Stomach (tissue), 4 donors: ENCODE measurements at regions not wholly inside any gene's neighbourhood (a gene's known extent, or its start where the extent isn't known, plus 50 kb on each side); places are given as distances from the start of the nearest gene placed in this dataset.

ENCODE experiments used
- EP300 ChIP-seq: sonication (generic); formaldehyde crosslinking; IDR thresholded peaks from one replicate; pipeline ENCODE4 v1.6.1; 2017; ENCODE audit warnings: antibody characterized with exemption
- POLR2AphosphoS5 ChIP-seq, 3 donors: sonication (generic); formaldehyde crosslinking; IDR thresholded peaks; one replicate each; pipeline ENCODE4 v1.6.1; 2016; ENCODE audit warnings: antibody characterized with exemption in 3 of 3
- TF ChIP-seq, protein P1 (sequence below), 7 experiments: fragments of 450-650 bp in 4 of 7; fragments of 200-600 bp in 3 of 7; sonication (generic) in 3 of 7; IDR thresholded peaks; one replicate each; pipeline ENCODE4 v1.5.1; 2016 to 2019; ENCODE audit warnings: antibody characterized with exemption in 7 of 7, control low read depth in 2 of 7, mild to moderate bottlenecking in 1 of 7

DNA sequence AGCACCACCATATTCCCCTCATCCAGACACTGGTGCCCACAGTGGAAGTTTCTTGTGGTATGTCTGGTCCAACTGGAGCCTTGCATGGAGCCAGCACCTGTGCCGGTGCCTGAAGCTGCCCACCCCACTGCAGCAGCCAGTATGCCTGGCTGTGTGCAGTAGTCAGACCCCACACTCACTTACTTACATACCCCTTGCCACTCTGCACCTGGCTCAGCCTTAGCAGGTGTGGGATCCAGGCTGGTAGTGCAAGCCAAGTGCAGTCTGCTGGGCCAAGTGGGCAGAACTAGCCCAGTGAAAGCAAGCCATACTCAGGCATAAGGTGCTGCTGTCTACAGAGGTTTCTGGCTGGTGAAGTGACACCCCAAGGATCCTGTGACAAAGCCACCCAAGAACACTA is 871.4 kb upstream of the C9orf72 start:
- TF ChIP-seq, protein P1, sequence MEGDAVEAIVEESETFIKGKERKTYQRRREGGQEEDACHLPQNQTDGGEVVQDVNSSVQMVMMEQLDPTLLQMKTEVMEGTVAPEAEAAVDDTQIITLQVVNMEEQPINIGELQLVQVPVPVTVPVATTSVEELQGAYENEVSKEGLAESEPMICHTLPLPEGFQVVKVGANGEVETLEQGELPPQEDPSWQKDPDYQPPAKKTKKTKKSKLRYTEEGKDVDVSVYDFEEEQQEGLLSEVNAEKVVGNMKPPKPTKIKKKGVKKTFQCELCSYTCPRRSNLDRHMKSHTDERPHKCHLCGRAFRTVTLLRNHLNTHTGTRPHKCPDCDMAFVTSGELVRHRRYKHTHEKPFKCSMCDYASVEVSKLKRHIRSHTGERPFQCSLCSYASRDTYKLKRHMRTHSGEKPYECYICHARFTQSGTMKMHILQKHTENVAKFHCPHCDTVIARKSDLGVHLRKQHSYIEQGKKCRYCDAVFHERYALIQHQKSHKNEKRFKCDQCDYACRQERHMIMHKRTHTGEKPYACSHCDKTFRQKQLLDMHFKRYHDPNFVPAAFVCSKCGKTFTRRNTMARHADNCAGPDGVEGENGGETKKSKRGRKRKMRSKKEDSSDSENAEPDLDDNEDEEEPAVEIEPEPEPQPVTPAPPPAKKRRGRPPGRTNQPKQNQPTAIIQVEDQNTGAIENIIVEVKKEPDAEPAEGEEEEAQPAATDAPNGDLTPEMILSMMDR (IDR thresholded peaks at IDR 0.05), result no peak
- no peak for TF ChIP-seq EP300
- TF ChIP-seq POLR2AphosphoS5 (IDR thresholded peaks at IDR 0.05), result no peak
